ENCODE measurements at regions not wholly inside any gene's neighbourhood (a gene's known extent, or its start where the extent isn't known, plus 50 kb on each side); places are given as distances from the start of the nearest gene placed in this dataset.

GRCh38 chr9:3597792-3598191 lies 72.0 kb upstream of the RFX3 start:
- Histone ChIP-seq H4K20me1 (ENCODE audit: insufficient read depth, low read length, poor library complexity, severe bottlenecking) (no peaks in the 10 kb centered on the region), H3K4me3 (ENCODE audit: low read length, poor library complexity, severe bottlenecking) (no peak overlapping the region), H3K4me2 (ENCODE audit: low read depth, low read length, poor library complexity, severe bottlenecking) (no peak overlapping the region), H3K36me3 (ENCODE audit: insufficient read depth, low read length) (no peaks in the 10 kb centered on the region), H3K9me3 (ENCODE audit: insufficient read depth, low read depth, low read length) (no peaks in the 10 kb centered on the region), H3K9ac (ENCODE audit: low read depth, low read length, poor library complexity, severe bottlenecking) (no peak overlapping the region), H3K79me2 (ENCODE audit: insufficient read depth, low read length) (no peaks in the 10 kb centered on the region), H2AFZ (ENCODE audit: low read length) (no peak overlapping the region), H3K27me3 (ENCODE audit: insufficient read depth, low read length, poor library complexity, severe bottlenecking) (no peaks in the 10 kb centered on the region), H3F3A (ENCODE audit: low read depth) (no peaks in the 10 kb centered on the region), H3K4me1 (ENCODE audit: insufficient read depth, low read length, poor library complexity, severe bottlenecking) (no peaks in the 10 kb centered on the region), H3K9me2 (replicated peaks; ENCODE audit: low read depth, low read length) (no peaks in the 10 kb centered on the region)
- TF ChIP-seq, protein P1, sequence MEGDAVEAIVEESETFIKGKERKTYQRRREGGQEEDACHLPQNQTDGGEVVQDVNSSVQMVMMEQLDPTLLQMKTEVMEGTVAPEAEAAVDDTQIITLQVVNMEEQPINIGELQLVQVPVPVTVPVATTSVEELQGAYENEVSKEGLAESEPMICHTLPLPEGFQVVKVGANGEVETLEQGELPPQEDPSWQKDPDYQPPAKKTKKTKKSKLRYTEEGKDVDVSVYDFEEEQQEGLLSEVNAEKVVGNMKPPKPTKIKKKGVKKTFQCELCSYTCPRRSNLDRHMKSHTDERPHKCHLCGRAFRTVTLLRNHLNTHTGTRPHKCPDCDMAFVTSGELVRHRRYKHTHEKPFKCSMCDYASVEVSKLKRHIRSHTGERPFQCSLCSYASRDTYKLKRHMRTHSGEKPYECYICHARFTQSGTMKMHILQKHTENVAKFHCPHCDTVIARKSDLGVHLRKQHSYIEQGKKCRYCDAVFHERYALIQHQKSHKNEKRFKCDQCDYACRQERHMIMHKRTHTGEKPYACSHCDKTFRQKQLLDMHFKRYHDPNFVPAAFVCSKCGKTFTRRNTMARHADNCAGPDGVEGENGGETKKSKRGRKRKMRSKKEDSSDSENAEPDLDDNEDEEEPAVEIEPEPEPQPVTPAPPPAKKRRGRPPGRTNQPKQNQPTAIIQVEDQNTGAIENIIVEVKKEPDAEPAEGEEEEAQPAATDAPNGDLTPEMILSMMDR (conservative IDR thresholded peaks at IDR 0.05; ENCODE audit: low read length), result no peak
- TF ChIP-seq EZH2phosphoT487 (IDR thresholded peaks at IDR 0.05; ENCODE audit: borderline replicate concordance), result no peak

GRCh38 chr9:3586066-3586465 lies 60.3 kb upstream of the RFX3 start:
- Histone ChIP-seq H3K4me1 (ENCODE audit: insufficient read depth, low read length, poor library complexity, severe bottlenecking) (no peaks in the 10 kb centered on the region), H3K9me3 (ENCODE audit: insufficient read depth, low read depth, low read length) (peaks cover 18% of the 10 kb centered on the region; the same call in 1 of the 2 replicates), H3K9ac (ENCODE audit: low read depth, low read length, poor library complexity, severe bottlenecking) (no peak overlapping the region), H3K79me2 (ENCODE audit: insufficient read depth, low read length) (no peaks in the 10 kb centered on the region), H3F3A (ENCODE audit: low read depth) (no peaks in the 10 kb centered on the region), H3K36me3 (ENCODE audit: insufficient read depth, low read length) (no peaks in the 10 kb centered on the region), H3K4me3 (ENCODE audit: low read length, poor library complexity, severe bottlenecking) (no peak overlapping the region), H3K4me2 (ENCODE audit: low read depth, low read length, poor library complexity, severe bottlenecking) (no peak overlapping the region), H4K20me1 (ENCODE audit: insufficient read depth, low read length, poor library complexity, severe bottlenecking) (no peaks in the 10 kb centered on the region), H3K9me2 (replicated peaks; ENCODE audit: low read depth, low read length) (no peaks in the 10 kb centered on the region), H2AFZ (ENCODE audit: low read length) (no peak overlapping the region), H3K27me3 (ENCODE audit: insufficient read depth, low read length, poor library complexity, severe bottlenecking) (no peaks in the 10 kb centered on the region)
- no peak for TF ChIP-seq EZH2phosphoT487 (IDR thresholded peaks at IDR 0.05; ENCODE audit: borderline replicate concordance)
- TF ChIP-seq, protein P1 (conservative IDR thresholded peaks at IDR 0.05; ENCODE audit: low read length), result no peak

DNA sequence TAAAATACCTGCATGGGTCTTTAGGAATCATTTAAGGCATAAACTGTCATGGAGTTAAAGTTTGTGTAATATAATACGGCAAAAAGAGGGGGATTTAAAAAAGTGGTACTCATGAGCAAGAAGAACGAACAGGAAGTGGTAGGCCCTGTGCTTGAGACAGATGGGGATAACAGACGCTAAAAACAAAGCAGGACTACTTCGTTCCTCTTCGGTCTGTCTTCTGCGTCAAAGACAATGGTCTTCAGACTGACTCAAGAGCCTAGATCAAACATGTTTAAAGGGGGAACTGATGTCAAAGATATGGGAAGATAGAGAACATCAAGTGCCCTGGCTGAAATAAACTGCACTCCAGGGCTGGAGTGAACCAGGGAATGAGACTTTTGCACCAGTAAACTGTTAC lies 59.8 kb upstream of the RFX3 start:
- Histone ChIP-seq H3K79me2 (ENCODE audit: insufficient read depth, low read length) (no peaks in the 10 kb centered on the region), H3K9me3 (ENCODE audit: insufficient read depth, low read depth, low read length) (peaks cover 22% of the 10 kb centered on the region; the same call in 1 of the 2 replicates), H3K9ac (ENCODE audit: low read depth, low read length, poor library complexity, severe bottlenecking) (no peak overlapping the region), H3K4me1 (ENCODE audit: insufficient read depth, low read length, poor library complexity, severe bottlenecking) (no peaks in the 10 kb centered on the region), H4K20me1 (ENCODE audit: insufficient read depth, low read length, poor library complexity, severe bottlenecking) (no peaks in the 10 kb centered on the region), H3K4me2 (ENCODE audit: low read depth, low read length, poor library complexity, severe bottlenecking) (no peak overlapping the region), H3F3A (ENCODE audit: low read depth) (no peaks in the 10 kb centered on the region), H3K36me3 (ENCODE audit: insufficient read depth, low read length) (no peaks in the 10 kb centered on the region), H3K4me3 (ENCODE audit: low read length, poor library complexity, severe bottlenecking) (no peak overlapping the region), H2AFZ (ENCODE audit: low read length) (no peak overlapping the region), H3K27me3 (ENCODE audit: insufficient read depth, low read length, poor library complexity, severe bottlenecking) (no peaks in the 10 kb centered on the region), H3K9me2 (replicated peaks; ENCODE audit: low read depth, low read length) (no peaks in the 10 kb centered on the region)
- TF ChIP-seq, protein P1 (conservative IDR thresholded peaks at IDR 0.05; ENCODE audit: low read length), result no peak
- TF ChIP-seq EZH2phosphoT487 (IDR thresholded peaks at IDR 0.05; ENCODE audit: borderline replicate concordance), result no peak

Data from Loucy (cell line).